GM12865 (cell line): ENCODE measurements at regions not wholly inside any gene's neighbourhood (a gene's known extent, or its start where the extent isn't known, plus 50 kb on each side); places are given as distances from the start of the nearest gene placed in this dataset.

ENCODE experiments used
- DNase-seq: peaks from one replicate; pipeline ENCODE4 v3.0.0; 2010; ENCODE audit warnings: low read depth
- H3K4me3 ChIP-seq: 2 replicates; pipeline ENCODE4 v1.5.1; 2011; ENCODE audit warnings: mild to moderate bottlenecking, low read depth, low read length, control low read depth
- TF ChIP-seq, protein P1 (sequence below): IDR thresholded peaks from 2 replicates; pipeline ENCODE4 v1.5.1; 2011; ENCODE audit warnings: low read length, control low read depth, low read depth, inconsistent platforms; ENCODE audit not compliant: insufficient read depth; ENCODE audit errors: missing control alignments

- no peak for DNase-seq
- no peak overlapping the region for H3K4me3 ChIP-seq
- TF ChIP-seq, protein P1, sequence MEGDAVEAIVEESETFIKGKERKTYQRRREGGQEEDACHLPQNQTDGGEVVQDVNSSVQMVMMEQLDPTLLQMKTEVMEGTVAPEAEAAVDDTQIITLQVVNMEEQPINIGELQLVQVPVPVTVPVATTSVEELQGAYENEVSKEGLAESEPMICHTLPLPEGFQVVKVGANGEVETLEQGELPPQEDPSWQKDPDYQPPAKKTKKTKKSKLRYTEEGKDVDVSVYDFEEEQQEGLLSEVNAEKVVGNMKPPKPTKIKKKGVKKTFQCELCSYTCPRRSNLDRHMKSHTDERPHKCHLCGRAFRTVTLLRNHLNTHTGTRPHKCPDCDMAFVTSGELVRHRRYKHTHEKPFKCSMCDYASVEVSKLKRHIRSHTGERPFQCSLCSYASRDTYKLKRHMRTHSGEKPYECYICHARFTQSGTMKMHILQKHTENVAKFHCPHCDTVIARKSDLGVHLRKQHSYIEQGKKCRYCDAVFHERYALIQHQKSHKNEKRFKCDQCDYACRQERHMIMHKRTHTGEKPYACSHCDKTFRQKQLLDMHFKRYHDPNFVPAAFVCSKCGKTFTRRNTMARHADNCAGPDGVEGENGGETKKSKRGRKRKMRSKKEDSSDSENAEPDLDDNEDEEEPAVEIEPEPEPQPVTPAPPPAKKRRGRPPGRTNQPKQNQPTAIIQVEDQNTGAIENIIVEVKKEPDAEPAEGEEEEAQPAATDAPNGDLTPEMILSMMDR: no peak
Measured at GRCh38 chr20:19855416-19855815, 97.4 kb downstream of the RIN2 start.

DNA sequence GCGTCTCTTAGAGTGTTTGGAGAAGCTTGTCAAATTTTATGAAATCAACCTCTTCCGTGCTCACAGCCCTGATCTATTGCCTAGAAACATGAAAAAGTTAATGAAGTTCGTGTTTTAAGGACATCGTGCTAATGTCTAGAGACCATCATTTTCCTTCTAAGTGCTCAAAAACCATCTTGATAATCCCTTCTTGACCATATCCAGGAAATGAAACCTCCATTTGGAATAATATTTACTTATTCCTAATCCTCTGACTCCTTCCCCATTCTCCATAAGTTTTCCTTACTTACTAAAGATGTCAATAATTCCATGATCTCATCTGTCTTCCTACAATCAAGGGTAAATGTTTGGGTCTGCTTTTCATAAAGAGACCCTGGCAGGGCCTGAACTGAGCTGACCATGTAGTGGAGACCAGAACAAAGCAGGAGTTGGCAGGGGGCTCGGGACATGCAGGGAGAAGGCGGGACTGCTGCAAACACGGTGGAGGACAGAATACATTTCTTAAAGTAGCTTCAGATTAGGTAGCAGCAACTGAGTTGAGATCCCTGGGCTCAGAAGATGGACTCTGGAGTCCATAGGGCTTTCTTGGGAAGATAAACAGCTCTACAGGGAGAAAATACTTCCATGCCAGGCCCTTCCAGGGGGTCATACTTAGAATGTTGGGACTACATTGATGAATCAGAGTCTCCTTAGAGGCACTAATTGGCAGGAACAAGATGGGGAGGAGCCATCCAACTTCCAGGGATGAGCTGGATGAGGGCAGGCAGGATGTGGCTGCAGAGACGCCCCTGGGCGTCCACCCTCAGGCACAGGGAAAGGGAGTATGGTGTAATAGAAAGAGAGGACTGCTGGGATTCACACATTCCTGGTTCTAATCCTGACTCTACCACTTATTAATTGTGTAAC, 100.7 kb downstream of the RIN2 start:
- DNase-seq: no peak
- H3K4me3 ChIP-seq: no peak overlapping the region
- TF ChIP-seq, protein P1: no peak

DNA sequence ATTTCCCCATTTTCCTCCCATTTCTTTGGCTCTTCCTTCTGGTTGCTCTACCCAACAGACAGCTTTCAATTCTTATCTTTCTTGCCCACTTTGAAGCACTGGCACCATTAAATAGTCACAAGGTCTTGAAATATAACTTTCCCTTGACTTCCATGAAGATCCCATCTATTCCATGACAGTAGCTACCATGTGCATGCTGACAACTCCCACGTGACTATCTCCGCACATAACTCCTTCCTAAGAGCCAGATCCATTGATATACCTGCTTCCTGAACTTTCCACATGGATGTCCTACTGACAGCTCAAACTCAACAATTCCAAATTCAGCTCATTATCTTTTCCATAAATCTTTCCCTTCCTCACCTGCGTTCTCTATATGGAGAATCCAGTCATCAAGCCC, 101.4 kb downstream of the RIN2 start:
- TF ChIP-seq, protein P1: no peak
- no peak for DNase-seq
- no peak overlapping the region for H3K4me3 ChIP-seq

DNA sequence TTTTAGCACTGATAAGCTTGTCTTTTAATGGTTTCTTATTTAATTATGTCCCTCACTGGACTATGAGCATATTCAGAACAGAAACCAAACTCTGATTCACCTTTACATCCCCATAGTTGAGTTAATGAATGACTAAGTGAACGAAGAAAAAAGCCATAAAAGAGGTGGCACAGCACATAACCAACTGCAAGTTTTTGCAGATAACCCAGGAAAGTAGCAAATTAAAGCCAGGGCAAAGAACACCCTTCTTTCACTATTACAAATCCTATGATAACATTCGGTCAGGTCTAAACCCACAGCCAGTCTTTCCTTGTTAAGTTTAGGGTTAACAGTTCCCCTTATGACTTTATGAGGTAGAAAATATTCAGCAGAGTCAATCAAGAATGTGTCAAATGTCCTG, 102.7 kb downstream of the RIN2 start:
- H3K4me3 ChIP-seq: no peak overlapping the region
- TF ChIP-seq, protein P1: no peak
- DNase-seq: no peak

DNA sequence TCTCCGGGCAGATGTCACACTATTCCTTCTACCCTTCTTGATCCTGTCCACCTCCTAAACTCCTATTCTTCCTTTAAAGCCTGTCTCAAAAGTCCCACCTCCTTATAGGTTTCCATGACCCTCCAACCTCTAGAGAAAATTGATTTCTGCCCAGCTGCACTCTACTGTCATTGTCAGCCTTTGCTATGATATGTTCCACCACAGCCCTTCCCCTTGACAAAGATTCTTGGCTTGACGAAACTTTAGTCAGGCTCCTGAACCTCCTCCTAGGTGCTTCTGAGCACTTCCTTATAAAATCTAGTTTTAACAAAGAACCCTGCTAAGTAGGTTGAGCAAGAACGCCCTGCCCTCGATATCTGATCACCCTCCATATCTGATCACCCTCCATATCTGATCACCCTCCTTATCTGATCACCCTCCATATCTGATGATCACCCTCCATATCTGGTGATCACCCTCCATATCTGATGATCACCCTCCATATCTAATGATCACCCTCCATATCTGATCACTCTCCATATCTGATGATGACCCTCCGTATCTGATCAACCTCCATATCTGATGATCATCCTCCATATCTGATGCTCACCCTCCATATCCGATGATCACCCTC, 103.2 kb downstream of the RIN2 start:
- DNase-seq: no peak
- TF ChIP-seq, protein P1: no peak
- no peak overlapping the region for H3K4me3 ChIP-seq

DNA sequence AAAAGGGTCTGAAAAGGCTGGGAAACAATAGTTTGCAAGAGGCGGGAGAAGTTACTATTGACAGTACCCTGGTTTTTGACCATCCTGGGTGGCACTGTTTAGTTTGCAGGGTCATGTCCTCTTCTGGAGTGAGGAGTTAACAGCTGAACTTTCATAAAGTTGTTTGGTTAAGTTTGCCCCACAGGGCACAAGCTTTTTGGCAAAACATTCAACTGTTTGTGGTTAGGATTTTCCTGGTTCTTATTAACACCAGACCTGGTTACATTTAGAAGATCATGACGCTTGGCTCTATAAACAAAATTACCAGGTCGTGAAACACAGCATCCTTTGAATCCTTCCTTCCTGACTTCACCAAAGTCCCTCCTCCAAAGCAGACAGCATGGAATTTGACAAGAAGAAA, 106.1 kb downstream of the RIN2 start:
- TF ChIP-seq, protein P1: no peak
- DNase-seq: no peak
- no peak overlapping the region for H3K4me3 ChIP-seq

DNA sequence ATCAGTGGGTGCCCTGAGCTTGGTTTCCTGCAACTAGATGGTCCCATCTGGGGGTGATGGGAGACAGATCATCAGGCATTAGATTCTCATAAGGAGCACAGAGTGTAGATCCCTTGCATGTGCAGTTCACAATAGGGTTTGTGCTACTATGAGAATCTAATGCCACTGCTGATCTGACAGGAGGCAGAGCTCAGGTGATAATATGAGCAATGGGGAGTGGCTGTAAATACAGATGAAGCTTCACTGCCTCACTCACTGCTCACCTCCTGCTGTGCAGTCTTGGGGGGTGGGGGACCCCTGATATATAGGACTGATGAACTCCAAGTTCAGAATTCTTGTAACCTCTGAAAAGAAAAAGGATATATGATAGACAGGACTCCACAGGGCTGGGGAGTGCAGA, 108.0 kb downstream of the RIN2 start:
- DNase-seq: no peak
- TF ChIP-seq, protein P1: no peak
- no peak overlapping the region for H3K4me3 ChIP-seq
